H1 (cell line): ENCODE measurements at regions not wholly inside any gene's neighbourhood (a gene's known extent, or its start where the extent isn't known, plus 50 kb on each side); places are given as distances from the start of the nearest gene placed in this dataset.
"Not testable (repeated sequence)": the region's sequence is repeated elsewhere in the genome, so short reads cannot be mapped to it uniquely, and the experiment has no call there.

ENCODE experiments used
- CTCF ChIA-PET: fragments of 300-600 bp; sonication (Branson Sonifier 250); formaldehyde crosslinking; loops from one replicate; lab custom pipeline; 2021; ENCODE audit not compliant: partially characterized antibody; lab: Charles Lee
- POLR2A ChIA-PET: fragments of 300-600 bp; sonication (Branson Sonifier 250); formaldehyde crosslinking; loops from one replicate; lab custom pipeline; 2021; ENCODE audit warnings: inconsistent platforms; ENCODE audit not compliant: partially characterized antibody; lab: Charles Lee
- DNase-seq, 2 experiments: peaks; one replicate each; pipeline versions ENCODE4 v3.0.0 to v3.0.0-alpha.2; 2010 to 2022; ENCODE audit warnings: low spot score in 2 of 2, low read depth in 1 of 2, mixed read lengths in 1 of 2
- FAIRE-seq: peaks from 2 replicates; lab custom pipeline; 2011; peaks lifted over from hg19 to GRCh38; lab: Jason Lieb, UNC
- H2AFZ ChIP-seq: 2 replicates; pipeline ENCODE4 v1.8.1; 2012; ENCODE audit warnings: low read length, inconsistent platforms
- H2AK5ac ChIP-seq: 2 replicates; pipeline ENCODE4 v1.6.1; 2013; ENCODE audit warnings: low read depth, low read length
- H2BK120ac ChIP-seq: replicated peaks from 2 replicates; pipeline ENCODE3; 2013; ENCODE audit warnings: low read depth, low read length, inconsistent platforms
- H2BK12ac ChIP-seq: 2 replicates; pipeline ENCODE4 v1.6.1; 2013; ENCODE audit warnings: low read depth, low read length
- H2BK15ac ChIP-seq: 2 replicates; pipeline ENCODE4 v1.6.1; 2013; ENCODE audit warnings: low read length
- H2BK20ac ChIP-seq: 2 replicates; pipeline ENCODE4 v1.6.1; 2013; ENCODE audit warnings: low read length
- H2BK5ac ChIP-seq: 2 replicates; pipeline ENCODE4 v1.6.1; 2013; ENCODE audit warnings: low read depth, low read length
- H3K14ac ChIP-seq: 2 replicates; pipeline ENCODE4 v1.6.1; 2013; ENCODE audit warnings: inconsistent platforms; ENCODE audit not compliant: insufficient read length
- H3K18ac ChIP-seq: 2 replicates; pipeline ENCODE4 v1.6.1; 2013; ENCODE audit warnings: low read length; ENCODE audit errors: extremely low read depth
- H3K23ac ChIP-seq: 2 replicates; pipeline ENCODE4 v1.6.1; 2013; ENCODE audit warnings: inconsistent platforms; ENCODE audit not compliant: insufficient read length
- H3K23me2 ChIP-seq: 2 replicates; pipeline ENCODE4 v1.6.1; 2013; ENCODE audit warnings: low read depth, low read length
- H3K27ac ChIP-seq: 2 replicates; pipeline ENCODE4 v1.6.1; 2011; ENCODE audit warnings: low read depth, low read length, inconsistent platforms
- H3K27me3 ChIP-seq, 4 experiments: replicated peaks in 1 of 4; 1 replicate in 1 of 4; 2 replicates in 3 of 4; pipeline versions ENCODE4 v1.6.1 to v1.8.1; 2011 to 2013; ENCODE audit warnings: low read length in 3 of 4, mild to moderate bottlenecking in 3 of 4, inconsistent platforms in 2 of 4, mixed read lengths in 2 of 4, moderate library complexity in 1 of 4; ENCODE audit not compliant: control insufficient read depth in 3 of 4, insufficient read depth in 3 of 4; ENCODE audit errors: extremely low read depth in 1 of 4
- H3K36me3 ChIP-seq, 4 experiments: 2 replicates each; pipeline versions ENCODE4 v1.6.1 to v1.8.1; 2011 to 2013; ENCODE audit warnings: mild to moderate bottlenecking in 4 of 4, low read length in 3 of 4, moderate library complexity in 2 of 4, control low read depth in 1 of 4, inconsistent platforms in 1 of 4; ENCODE audit not compliant: insufficient read depth in 4 of 4, control insufficient read depth in 2 of 4
- H3K4ac ChIP-seq: replicated peaks from 2 replicates; pipeline ENCODE3; 2013; ENCODE audit warnings: low read length, low read depth, mixed read lengths, inconsistent platforms; ENCODE audit not compliant: insufficient read length
- H3K4me1 ChIP-seq, 4 experiments: replicated peaks in 1 of 4; 1 replicate in 1 of 4; 2 replicates in 3 of 4; pipeline versions ENCODE4 v1.6.1 to v1.8.1; 2011 to 2013; ENCODE audit warnings: low read length in 3 of 4, inconsistent platforms in 2 of 4, mixed read lengths in 1 of 4; ENCODE audit not compliant: insufficient read depth in 4 of 4, control insufficient read depth in 3 of 4
- H3K4me2 ChIP-seq, 2 experiments: 2 replicates each; pipeline versions ENCODE4 v1.6.1 to v1.8.1; 2011 to 2013; ENCODE audit warnings: low read depth in 2 of 2, low read length in 2 of 2, control low read depth in 1 of 2, inconsistent platforms in 1 of 2, mild to moderate bottlenecking in 1 of 2; ENCODE audit not compliant: insufficient read depth in 1 of 2
- H3K4me3 ChIP-seq, 4 experiments: fragments of 200-600, 300-600 bp in 1 of 4; sonication (generic), shearing (Covaris generic), sonication (Bioruptor Twin) in 1 of 4; 2 replicates each; pipeline versions ENCODE4 v1.5.1 to v1.8.1; 2011 to 2016; ENCODE audit warnings: low read length in 4 of 4, low read depth in 3 of 4, control low read depth in 2 of 4, inconsistent platforms in 2 of 4, mild to moderate bottlenecking in 2 of 4, mixed read lengths in 1 of 4, moderate library complexity in 1 of 4; ENCODE audit not compliant: insufficient read depth in 2 of 4; ENCODE audit errors: extremely low read depth in 1 of 4
- H3K56ac ChIP-seq: replicated peaks from 2 replicates; pipeline ENCODE3; 2013; ENCODE audit warnings: low read depth, mild to moderate bottlenecking, mixed read lengths, low read length, inconsistent platforms; ENCODE audit not compliant: insufficient read length
- H3K79me1 ChIP-seq: 2 replicates; pipeline ENCODE4 v1.6.1; 2013; ENCODE audit warnings: low read depth, low read length, control low read depth
- H3K79me2 ChIP-seq, 2 experiments: 2 replicates each; pipeline versions ENCODE4 v1.6.1 to v1.8.1; 2012 to 2013; ENCODE audit warnings: low read length in 2 of 2, mild to moderate bottlenecking in 2 of 2, inconsistent platforms in 1 of 2; ENCODE audit not compliant: insufficient read depth in 2 of 2, control insufficient read depth in 1 of 2
- H3K9ac ChIP-seq, 4 experiments: replicated peaks in 1 of 4; 1 replicate in 1 of 4; 2 replicates in 3 of 4; pipeline versions ENCODE4 v1.6.1 to v1.8.1; 2011 to 2013; ENCODE audit warnings: low read depth in 3 of 4, low read length in 3 of 4, control low read depth in 2 of 4, mild to moderate bottlenecking in 2 of 4, moderate library complexity in 2 of 4, inconsistent platforms in 1 of 4; ENCODE audit errors: extremely low read depth in 1 of 4
- H3K9me3 ChIP-seq, 2 experiments: 2 replicates each; pipeline versions ENCODE4 v1.6.1 to v1.8.1; 2012 to 2013; ENCODE audit warnings: mild to moderate bottlenecking in 2 of 2, moderate library complexity in 2 of 2, control low read depth in 1 of 2, inconsistent platforms in 1 of 2, low read depth in 1 of 2, low read length in 1 of 2, mixed read lengths in 1 of 2; ENCODE audit not compliant: insufficient read depth in 2 of 2
- H4K20me1 ChIP-seq, 2 experiments: replicated peaks in 1 of 2; 2 replicates each; pipeline versions ENCODE3 to v1.8.1; 2011 to 2013; ENCODE audit warnings: inconsistent platforms in 2 of 2, low read length in 2 of 2, mild to moderate bottlenecking in 1 of 2; ENCODE audit not compliant: insufficient read depth in 2 of 2, control insufficient read depth in 1 of 2
- H4K5ac ChIP-seq: 2 replicates; pipeline ENCODE4 v1.6.1; 2013; ENCODE audit warnings: low read length, low read depth, mixed read lengths, inconsistent platforms; ENCODE audit not compliant: insufficient read length
- H4K8ac ChIP-seq: 2 replicates; pipeline ENCODE4 v1.8.0; 2013; ENCODE audit warnings: mild to moderate bottlenecking, moderate library complexity, low read length, inconsistent platforms; ENCODE audit not compliant: insufficient read depth; ENCODE audit errors: extremely low read depth
- H4K91ac ChIP-seq: replicated peaks from 2 replicates; pipeline ENCODE3; 2013; ENCODE audit warnings: low read length, mixed read lengths, inconsistent platforms; ENCODE audit not compliant: insufficient read length
- WGBS, 2 experiments: shearing (Covaris generic) in 1 of 2; methylation state at CpG; one replicate each; pipeline versions ENCODE4 v1.1.6 to v1.1.7; 2013 to 2015; ENCODE audit warnings: low lambda C conversion rate in 2 of 2, mixed read lengths in 2 of 2, inconsistent platforms in 1 of 2, low coverage in 1 of 2, missing lambda C conversion rate in 1 of 2; ENCODE audit not compliant: insufficient replicate concordance in 2 of 2, insufficient coverage in 1 of 2, insufficient read length in 1 of 2; ENCODE audit errors: extremely low coverage in 1 of 2, missing lambda C conversion rate in 1 of 2; 5-methylcytosine and 5-hydroxymethylcytosine counted together

DNA sequence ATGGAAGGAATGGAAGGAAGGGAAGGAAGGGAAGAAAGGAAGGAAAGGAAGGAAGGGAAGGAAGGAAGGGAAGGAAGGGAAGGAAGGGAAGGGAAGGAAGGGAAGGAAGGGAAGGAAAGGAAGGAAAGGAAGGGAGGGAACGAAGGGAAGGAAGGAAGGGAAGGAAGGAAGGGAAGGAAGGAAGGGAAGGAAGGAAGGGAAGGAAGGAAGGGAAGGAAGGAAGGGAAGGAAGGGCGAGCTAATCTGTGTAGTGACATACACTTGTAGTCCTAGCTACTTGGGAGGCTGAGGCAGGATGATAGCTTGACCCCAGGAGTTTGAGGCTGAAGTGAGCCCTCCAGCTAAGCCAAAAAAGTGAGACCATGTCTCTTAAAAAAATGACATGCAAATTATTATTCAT lies 311.3 kb upstream of the LUZP2 start:
- H3K56ac ChIP-seq, H3K79me2 ChIP-seq, H3K4me1 ChIP-seq, H3K18ac ChIP-seq, H2BK12ac ChIP-seq, H2AFZ ChIP-seq, H3K27me3 ChIP-seq, H2BK120ac ChIP-seq, H3K23ac ChIP-seq, H3K4ac ChIP-seq, H2BK5ac ChIP-seq, H3K9ac ChIP-seq, H3K9me3 ChIP-seq, CTCF ChIA-PET, H3K14ac ChIP-seq, H3K4me3 ChIP-seq, H3K23me2 ChIP-seq, H4K8ac ChIP-seq, H2BK20ac ChIP-seq, H4K91ac ChIP-seq, H4K5ac ChIP-seq, H2BK15ac ChIP-seq, DNase-seq, H3K27ac ChIP-seq, H3K36me3 ChIP-seq, FAIRE-seq, H2AK5ac ChIP-seq, H3K4me2 ChIP-seq, H4K20me1 ChIP-seq, H3K79me1 ChIP-seq, POLR2A ChIA-PET: not testable (repeated sequence)
- WGBS, 2 experiments = no CpG with 5 or more reads among the region's 2 CpGs
